Pons (tissue), 1 donor: ENCODE measurements at regions not wholly inside any gene's neighbourhood (a gene's known extent, or its start where the extent isn't known, plus 50 kb on each side); places are given as distances from the start of the nearest gene placed in this dataset.
"Not testable (repeated sequence)": the region's sequence is repeated elsewhere in the genome, so short reads cannot be mapped to it uniquely, and the experiment has no call there.

Experiments
- DNase-seq: peaks from one replicate; pipeline ENCODE4 v3.0.0-alpha.2; 2016; ENCODE audit warnings: low spot score

DNA sequence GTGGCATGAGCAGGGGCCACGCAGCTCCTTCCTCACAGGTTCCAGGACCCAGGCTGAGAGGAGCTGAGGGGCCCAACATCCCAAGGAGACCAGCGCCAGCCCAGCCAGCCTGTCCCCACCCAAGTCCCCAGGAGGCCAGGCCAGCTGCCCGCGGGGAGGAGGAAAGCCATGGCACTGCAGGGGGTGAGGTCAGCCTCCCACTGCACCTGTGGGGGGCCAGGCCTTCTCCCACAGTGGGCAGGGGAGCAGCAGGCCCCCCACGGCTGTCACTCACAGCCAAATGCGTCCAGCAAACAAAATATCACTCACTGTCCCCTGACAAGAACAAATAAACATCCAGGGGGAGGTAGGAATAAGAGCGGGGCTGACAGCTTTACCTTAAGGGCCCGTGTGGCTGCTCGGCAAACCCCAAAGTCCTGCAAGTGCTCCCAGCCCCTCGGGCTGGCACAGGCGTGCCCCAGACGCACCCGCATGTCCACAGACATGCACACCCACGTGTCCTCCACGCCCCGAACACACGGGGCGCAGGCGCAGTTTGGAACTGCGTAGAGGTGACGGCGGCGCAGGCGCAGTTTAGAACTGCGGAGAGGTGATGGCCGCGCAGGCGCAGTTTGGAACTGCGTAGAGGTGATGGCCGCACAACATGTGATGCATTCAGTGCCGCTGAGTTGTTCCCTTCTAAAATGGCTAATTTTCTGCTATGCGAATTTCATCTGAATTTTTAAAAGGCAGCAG, 291.1 kb downstream of the FOXL1 start:
- DNase-seq, result no peak

DNA sequence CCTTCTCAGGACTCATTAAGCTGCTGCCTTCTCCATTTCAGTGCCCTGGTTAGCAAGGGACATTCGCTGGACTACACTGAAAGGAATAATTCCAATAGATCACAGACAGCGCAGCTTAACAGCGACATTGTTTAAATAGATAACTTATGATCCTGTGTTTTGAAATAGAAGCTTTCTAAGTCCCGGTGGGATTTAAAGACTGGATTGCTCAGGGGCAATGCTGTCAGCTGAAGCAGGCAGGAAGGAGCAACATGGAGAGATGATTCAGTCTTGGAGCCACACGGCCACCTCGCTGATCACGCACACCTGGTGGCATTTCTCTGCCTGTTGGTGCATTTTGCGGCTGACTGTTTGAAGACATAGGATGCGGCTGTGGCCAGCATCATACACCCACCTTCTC, 292.0 kb downstream of the FOXL1 start:
- DNase-seq, result no peak

DNA sequence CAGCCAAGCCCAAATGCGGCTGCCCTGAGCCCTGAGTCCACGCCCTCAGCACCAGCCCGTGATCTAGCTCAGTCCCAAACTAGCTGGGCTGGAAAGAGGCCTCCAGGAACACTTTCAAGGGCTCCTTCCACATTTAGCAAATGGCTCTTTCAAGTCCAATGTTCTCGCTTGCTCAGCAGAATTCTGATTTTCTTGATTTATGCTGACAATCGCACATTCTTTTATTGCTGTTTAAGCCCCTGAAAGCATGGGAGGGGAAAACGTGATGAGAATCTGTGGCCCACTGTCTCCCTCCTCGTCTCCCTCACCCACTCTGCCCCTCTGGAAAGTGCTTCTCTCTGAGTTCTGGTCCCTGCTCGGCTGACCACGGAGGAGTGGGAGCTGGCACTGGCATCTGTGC, 293.8 kb downstream of the FOXL1 start:
- no peak for DNase-seq

DNA sequence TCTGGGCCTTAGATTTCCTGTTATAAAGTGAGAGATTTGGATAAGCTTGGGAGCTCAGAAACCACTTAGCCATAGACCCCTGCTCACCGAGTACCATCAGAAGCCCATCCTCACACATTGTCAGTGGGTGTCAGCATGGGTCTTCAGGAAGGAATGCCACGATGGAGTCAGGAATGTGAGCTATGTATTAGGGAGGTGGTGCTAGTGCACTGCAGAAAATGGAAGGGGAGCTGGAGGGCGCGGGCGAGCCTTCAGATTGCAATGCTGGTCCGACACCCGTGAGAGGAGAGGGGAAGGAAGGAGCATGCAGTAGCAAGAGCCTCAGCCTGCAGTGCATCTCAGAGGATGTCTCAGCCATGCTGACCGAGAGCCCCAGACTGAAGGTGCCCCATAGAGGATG, 294.5 kb downstream of the FOXL1 start:
- DNase-seq, result no peak

DNA sequence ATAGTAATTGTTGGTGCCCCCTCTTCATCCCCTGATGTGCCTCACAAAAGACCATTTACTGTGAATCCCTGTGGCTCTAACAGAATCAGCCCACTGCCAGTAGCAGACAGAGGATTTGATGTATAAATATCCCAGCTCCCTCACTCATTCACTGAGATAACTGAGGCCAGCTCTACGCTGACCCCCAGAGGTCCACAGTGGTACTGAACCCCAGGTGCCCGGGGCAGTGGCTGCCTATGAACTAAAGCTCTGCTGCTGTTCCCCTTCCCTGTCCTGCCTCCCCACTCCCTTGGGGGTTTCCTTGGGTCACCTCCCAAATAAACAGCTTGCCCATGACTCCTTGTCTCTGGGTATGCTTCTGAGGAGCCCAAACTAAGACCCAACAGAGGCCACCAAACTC, 295.8 kb downstream of the FOXL1 start:
- no peak for DNase-seq

DNA sequence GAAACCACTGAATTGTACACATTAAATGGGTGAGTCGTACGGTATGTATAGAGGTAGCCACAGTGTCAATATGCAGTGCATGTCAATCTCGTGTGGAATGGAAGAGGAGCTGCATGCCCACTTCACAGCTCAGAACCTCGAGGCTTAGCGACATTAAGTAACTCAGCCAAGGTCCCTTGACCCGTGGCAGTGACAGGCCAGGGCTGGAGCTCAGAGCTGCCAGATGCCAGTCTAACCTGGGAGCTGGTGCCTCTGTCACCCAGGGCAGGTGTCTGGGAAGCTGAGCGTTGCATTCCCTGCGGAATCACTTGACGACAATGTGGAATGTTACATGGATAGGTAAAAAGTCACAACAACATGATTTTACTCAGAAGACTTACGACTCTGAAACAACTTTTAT, 298.1 kb downstream of the FOXL1 start:
- DNase-seq, result no peak

DNA sequence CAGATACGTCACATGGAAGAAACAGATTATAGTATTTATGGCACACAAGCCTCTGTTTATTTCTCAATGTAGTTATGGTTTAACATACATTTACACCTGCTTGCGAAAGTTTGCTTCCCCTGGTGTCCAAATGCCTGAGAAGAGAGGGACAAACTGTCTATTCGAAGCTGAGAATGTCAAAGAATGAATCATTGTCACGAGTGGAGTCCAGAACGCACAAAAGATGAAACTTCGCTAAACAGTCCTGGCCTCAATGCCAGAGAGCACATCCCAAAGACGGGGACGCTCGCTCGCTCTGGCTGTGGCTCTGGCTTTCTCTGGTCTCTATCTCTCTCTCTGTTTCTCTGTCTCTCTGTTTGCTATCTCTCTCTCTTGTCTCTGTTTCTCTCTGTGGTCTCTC, 298.8 kb downstream of the FOXL1 start:
- no peak for DNase-seq

DNA sequence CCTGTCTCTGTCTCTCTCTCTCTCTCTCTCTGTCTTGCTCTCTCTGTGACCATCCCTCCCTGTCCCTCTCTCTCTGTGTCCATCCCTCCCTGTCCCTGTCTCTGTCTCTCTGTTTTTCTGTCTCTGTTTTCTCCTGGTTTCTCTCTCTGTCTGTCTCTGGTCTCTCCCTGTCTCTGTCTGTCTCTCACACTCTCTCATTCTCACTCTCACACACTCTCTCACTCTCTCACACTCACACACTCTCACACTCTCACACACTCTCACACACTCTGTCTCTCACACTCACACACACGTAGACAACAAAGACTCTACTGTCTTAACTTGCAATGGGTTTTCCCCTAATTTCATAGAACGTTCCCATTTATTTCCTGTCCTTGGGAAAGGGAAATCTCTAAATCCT, 299.5 kb downstream of the FOXL1 start:
- DNase-seq, result no peak

DNA sequence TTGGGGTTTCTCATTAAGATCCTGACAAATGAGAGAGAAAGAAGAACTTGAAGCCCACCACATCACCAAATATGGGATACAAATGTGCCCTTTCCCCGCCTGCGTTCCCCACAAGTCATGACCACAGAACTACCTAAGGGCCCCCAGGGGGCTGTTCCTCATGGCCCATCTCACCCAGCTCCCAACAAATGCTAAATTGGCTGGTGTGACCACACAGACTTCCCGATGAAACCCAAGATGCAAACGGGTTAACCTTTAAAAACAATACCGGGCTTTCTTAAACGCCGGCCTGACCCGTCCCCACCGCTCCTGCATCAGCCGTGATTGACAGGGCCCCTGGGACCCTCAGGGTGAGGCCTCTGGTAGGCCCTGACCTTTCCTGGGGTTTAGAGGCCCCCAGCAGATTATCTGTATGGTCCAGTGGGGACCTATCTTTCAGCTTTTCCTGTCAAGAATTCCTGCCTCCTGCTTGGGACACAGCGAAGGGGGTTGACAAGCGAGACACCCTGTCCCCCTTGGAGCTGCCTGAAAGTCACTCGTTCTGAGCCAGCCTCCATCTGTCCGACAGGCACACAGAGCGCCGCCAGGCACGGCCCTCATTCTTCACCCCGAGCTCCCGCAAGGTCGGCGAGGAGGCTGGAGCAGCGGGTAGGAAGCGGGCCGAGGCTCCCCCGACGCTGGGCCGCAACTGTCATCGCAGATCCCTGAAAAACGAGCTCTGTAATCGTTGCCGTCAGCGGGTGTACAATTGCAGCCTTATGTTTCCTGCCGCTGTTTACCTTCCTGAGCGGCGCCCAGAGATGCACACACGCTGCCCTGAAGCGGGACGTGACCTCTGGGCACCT, 300.1 kb downstream of the FOXL1 start:
- DNase-seq, result no peak

DNA sequence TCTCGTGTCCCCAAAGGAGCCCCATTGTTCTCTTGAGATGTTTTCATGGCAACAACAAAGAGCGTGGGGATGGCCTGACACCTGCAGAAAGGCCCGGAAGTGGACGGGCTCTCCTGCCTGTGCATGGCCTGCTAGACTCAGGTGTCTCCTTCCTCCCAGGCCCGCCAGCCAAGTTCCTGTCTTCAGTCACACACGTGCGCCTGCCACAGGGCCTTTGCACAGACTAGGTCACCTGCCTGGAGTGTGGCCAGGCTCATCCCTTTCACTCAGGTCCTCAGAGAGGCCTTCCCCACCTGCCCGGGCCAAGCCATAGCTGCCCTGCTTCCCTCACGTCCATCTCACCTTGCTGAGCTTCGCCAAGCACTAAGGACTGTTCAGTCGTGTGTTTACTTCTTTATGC, 300.9 kb downstream of the FOXL1 start:
- no peak for DNase-seq

DNA sequence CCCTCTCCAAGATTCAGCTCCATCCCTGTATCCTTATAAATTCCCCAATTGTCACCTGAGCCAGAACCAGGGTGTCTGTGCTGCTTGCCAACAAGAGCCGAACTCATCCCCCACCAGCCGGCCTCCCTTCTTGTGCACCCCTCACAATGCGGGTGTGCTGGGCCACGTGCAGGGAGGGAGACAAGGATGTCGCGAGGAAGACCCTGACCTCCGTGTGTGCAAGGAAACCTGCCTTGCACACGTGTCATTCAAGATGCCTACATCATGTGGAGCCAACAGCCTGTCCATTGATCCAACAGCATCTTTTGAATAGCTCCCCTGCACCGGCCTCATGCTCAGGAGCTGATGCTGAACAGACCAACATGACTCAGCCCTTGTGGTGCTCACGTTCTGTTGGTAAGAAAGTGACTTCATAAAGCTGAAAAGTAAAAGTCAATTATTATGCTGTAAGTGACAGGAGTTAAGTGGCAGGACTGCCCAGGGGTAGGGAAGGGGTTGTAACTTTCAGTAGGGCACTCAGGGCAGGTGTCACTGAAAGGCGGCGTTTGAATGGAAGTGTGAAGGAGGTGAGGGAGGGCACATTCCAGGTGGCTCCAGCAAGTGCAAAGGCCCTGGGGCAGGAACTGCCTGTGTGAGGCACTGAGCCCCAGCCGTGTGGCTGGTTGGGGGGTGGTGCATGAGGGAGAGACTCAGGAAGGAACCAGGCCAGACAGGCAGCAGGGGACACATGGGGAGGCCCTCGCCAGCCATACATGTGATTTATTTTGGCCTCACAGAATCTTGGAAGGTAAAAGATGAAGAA, 302.2 kb downstream of the FOXL1 start:
- DNase-seq, result no peak

DNA sequence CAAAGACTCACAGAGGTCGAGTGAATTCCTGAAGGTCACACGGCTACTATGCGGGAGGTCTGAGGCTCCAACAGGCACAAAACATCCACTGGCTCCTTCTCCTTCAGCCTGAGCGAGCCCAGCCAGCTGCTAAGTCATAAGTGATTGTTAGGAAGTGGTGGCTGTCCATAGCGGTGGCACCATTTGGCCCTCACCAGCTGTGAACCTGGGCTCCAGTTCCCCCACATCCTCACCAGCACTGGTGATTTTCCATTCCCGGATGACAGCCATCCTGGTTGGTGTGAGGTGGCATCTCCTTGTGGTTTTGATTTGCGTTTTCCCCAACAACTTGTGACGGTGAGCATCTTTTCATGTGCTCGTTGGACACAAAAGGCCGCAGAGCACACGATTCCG, 302.8 kb downstream of the FOXL1 start:
- DNase-seq, result no peak

DNA sequence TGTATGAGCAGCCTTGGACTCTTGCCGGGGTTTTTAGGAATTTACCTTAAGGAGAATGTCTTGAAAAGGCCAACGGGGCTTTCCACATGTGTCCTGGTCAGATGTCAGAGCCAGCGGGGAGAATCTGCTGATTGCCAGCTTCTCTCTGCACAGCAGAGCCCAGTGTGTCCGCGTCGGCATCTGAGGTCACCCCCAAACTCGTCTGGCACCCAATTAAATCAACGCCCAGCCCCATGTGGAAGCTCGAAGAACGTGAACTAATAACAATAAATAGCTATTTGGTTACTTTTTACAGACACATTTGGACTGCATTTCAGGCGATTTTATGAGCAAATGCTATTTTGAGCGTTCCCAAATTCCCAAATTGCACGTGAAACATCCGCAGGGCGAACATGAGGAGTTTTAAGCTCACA, 303.5 kb downstream of the FOXL1 start:
- no peak for DNase-seq

DNA sequence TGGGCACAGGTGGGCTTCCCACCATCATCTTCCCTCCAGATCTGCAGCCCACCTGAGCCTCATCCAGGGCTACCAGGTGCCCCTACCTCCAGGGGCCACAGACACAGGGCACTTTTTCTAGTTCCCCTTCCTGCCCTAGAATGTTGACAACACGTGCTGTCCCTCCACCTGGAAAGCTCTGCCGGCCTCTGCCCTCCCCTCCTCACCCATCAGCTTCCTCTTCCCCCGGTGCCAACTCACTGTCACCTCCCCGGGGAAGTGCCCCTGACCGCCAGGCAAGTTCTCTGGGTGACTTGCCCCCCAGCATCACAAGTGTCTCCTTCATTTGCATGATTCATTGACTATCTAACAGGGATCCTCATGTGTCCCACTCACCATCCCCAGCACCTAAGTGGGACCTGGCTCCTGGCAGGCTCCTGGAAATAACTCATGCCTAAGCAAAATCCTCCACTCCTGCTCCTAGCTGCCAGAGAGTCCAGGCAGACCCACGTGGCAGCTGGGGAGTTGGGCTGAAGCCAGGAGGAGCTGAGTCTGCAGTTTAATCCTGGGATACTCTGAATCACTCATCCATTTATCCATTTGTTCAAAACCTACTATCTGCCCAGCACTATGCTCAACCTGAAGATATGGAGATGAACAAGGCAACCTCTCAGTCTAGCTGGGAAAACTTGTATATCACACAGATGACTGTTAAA, 304.4 kb downstream of the FOXL1 start:
- DNase-seq, result peak; percentile 5

DNA sequence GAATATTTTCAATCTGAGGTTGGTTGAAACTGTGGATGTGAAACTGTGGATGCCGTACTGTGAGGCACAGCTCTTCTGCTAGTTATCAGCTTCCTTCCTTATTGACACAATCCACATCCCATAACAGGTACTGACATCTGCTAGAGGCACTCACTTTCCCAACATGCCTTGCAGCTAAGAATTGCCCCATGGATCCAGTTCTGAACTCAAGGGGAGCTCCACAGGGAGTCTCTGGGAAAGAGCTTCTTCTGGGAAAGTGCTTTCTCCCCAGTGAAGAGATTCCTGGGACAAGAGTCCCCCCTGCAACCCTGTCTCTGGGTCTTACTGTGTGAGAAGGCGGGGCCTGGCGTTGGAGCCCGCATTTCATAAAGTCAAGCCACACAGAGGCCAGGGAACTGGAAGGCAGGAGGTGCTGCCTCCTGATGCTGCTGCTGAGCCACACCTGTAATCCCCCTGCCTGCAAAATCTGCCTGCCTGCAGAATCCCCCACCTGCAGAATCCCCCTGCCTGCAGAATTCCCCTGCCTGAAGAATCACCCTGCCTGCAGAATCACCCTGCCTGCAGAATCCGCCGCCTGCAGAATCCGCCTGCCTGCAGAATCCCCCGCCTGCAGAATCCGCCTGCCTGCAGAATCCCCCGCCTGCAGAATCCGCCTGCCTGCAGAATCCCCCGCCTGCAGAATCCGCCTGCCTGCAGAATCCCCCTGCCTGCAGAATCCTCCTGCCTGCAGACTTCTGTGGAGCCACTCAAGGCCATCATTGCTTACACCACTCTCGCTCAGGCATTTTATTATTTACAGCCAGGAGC, 305.4 kb downstream of the FOXL1 start:
- DNase-seq, result no peak

DNA sequence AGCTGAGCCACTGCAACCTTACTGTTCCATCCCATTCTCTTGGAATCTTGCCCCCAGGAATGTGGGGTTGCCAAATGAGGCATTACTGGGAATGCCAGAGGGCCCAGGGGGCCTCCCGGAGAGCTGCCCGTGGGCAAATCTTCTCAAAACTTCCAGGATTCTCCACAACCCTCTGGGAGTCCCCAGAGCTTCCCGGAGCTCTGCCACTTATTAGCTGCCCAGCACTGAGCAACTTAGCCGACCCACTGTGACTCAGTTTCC, 306.0 kb downstream of the FOXL1 start:
- DNase-seq, result no peak

DNA sequence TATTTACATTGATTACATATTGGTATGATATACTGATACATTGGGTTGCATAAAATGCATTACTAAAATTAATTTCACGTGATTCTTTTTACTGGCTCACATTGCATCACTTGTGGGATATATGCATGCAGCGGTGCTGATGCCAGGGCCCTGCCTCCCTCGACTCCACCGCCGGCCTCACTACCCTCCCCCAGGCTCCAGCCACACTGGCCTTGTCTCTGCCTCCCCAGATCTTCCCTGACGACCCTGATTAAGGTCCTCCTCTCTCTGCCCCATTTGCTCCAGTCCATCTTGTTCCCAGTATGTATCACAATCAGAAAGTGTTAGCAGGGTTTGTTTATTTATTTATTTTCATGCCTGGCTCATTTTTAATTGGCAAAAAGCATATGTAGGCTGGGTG, 306.8 kb downstream of the FOXL1 start:
- no peak for DNase-seq

DNA sequence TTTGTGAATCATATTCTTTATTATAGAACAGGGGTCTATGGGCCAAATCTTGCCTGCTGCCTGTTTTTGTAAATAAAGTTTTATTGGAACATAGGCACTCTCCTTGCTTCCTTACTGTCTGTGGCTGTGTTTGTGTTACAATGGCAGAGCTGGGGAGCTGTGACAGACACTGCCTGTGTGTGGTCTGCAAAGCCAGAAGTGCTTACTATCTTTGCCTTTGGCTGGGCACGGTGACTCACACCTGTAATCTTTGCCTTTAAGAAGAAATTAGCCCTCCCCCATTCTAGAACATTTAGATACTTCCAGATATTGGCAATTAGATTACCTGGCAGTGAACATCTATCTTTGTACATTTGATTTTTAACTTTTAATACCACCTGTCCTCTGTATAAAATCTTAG, 308.3 kb downstream of the FOXL1 start:
- DNase-seq, result no peak

DNA sequence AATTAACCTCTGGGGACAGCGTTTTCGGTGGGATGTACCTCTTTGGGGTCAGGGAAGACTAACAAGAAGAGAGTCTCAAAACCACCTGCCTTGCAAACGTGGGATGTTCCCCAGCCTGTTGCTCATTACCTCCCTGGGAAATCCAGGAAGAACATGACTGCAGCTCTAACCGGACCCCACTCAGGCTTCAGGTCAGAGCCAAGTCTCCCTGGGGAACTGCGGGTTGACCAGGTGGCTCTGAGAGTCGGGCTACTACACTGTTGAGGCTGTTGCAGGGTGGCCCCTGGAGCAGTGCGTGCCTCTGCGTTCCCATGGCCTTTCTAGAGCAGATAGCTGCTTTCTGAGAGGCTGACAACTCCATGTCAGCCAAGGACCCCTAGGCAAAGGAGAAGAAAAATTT, 309.1 kb downstream of the FOXL1 start:
- DNase-seq, result no peak

DNA sequence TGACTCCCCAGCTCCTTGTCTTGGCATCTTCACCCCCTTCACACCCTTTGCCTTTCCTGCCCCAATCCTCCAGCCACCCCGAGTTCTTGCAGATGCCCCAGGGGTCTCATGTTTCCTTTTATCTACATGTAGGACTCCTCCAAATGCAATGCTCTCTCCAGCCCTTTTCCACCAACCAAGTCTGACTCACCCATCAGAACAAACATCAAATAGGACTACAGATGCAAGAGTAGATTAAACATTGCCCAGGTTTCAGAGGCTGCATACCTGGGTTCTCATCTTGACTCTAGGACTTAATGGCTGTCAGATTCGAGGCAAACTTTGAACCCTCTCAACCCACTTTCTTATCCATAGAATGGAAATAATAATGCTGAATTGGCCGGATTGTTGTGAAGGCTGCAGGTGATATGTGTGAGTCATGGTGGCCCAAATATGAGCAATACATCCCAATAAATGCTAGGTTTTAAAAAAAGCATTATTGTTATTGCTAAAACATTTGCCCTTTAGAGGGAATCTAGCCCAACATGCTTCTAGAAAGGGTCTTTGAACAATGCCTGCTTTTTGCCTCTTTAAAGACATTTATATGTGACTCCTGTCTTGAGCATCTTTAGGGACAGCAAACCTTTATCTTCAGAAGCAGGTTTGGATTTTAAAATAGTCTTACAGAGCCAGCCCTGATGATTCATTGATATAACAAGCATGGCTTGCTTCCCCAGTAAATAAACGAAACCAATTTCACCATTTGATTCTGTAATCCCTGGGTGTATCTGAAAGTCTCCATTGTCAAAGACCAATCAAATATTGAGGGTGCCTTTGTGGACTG, 310.1 kb downstream of the FOXL1 start:
- no peak for DNase-seq

DNA sequence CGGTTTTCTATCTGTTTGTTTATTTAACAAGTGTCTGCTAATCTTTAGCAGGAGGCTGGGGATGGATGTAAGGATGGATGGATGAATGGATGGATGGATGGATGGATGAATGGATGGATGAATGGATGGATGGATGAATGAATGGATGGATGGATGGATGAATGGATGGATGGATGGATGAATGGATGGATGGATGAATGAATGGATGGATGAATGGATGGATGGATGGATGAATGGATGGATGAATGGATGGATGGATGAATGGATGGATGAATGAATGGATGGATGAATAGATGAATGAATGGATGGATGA, 310.7 kb downstream of the FOXL1 start:
- not testable (repeated sequence) for DNase-seq
